GM13977 (cell line): ENCODE measurements at regions not wholly inside any gene's neighbourhood (a gene's known extent, or its start where the extent isn't known, plus 50 kb on each side); places are given as distances from the start of the nearest gene placed in this dataset.
A peak's percentile ranks its signal among the peaks of the same experiment; 100 is the strongest.

Source experiments
- DNase-seq: peaks from one replicate; pipeline ENCODE4 v3.0.0; 2012; ENCODE audit warnings: low spot score
- CTCF ChIP-seq: IDR thresholded peaks from 2 replicates; pipeline ENCODE4 v1.5.1; 2012; ENCODE audit warnings: mild to moderate bottlenecking, control low read depth; ENCODE audit not compliant: insufficient read depth; ENCODE audit errors: extremely low read depth, missing control alignments
- in situ Hi-C: fragments of 300-500 bp; cut with MboI; formaldehyde crosslinking; loops from one replicate; pipeline ENCODE4 v1.12.0; 2022; ENCODE audit warnings: low sequenced_read_pairs, low pct_unique_long_range_greater_than_20kb, mixed read lengths, inconsistent platforms; ENCODE audit not compliant: unreplicated experiment

DNA sequence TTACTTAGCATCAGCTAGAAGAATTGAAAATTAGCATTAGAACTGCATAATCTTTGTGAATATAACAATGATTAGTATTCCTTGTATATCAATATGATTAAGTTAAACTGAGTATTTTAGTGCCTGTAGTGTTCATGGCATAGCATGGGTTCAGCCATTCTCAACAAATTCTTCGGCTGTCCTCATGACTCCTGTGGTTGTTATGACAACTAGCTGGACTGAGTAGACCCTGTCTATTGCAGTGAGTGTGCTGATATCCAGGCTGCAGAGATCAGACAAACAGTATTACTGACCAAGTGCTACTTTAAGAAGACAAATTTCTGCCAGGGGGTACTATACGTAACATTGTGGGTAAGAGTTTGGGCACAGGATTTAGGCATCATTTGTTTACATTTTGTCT, 125.9 kb downstream of the NUDT12 start:
- TF ChIP-seq CTCF: no peak
- DNase-seq: no peak
- in situ Hi-C loops: no loop called here

GRCh38 chr5:103436112-103436511, 126.5 kb downstream of the NUDT12 start:
- no peak for TF ChIP-seq CTCF
- DNase-seq: no peak
- in situ Hi-C loops: no loop called here

GRCh38 chr5:103435136-103435889, 127.3 kb downstream of the NUDT12 start:
- no peak for DNase-seq
- in situ Hi-C loops: no loop called here
- TF ChIP-seq CTCF: no peak

- no peak for TF ChIP-seq CTCF
- in situ Hi-C loops: no loop called here
- DNase-seq: no peak
Observed at GRCh38 chr5:103434057-103434456, 128.5 kb downstream of the NUDT12 start.

DNA sequence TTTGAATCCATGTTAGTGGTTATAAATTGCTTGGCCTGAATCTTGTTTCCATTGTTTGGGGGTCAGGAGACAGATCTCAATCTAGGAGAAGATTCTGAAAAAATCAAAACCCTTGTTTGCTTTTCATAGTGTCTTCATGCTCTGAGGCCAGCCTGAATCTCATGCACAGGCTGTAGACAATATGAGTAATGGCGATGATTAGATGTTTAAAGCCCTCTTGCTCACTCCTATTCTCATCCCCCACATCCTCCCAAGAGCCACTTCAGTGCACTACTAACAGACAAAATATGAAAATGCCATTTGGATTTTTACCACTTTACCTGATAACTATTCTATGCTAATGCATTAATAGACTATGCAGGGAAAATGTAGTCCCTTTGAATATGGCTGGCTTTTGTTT, 129.4 kb downstream of the NUDT12 start:
- no peak for DNase-seq
- TF ChIP-seq CTCF: no peak
- in situ Hi-C loops: no loop called here

DNA sequence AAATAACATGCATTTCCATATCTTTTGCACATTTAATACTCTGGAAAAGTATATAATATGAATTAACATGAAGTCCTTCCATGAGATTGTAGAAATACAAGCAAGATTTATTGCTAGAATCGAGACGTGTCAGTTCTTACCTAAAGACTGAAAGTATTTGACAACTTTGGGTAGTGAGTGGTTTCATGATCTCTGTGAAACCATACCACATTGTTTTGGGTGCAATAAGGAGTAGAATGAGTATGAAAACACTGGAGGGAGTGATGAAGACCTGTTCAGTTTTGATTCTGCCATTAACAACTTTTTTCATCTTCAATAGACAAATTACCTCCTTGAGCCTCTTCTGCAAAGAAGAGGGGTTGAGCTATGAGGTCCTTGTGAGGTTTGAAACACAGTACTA, 133.7 kb downstream of the NUDT12 start:
- in situ Hi-C loops: no loop called here
- DNase-seq: peak; percentile 6
- TF ChIP-seq CTCF: no peak
